ENCODE measurements at regions not wholly inside any gene's neighbourhood (a gene's known extent, or its start where the extent isn't known, plus 50 kb on each side); places are given as distances from the start of the nearest gene placed in this dataset. TPM values are rescaled to one million over a fixed set of nuclear protein-coding genes. Genes with fewer than 3 reads are reported as not detected.

Small RNA genes lying in the stretch of these regions (small RNA-seq; reads per million reads assigned to genes)
- gene AC092666.2 (ENCODE audit: low replicate concordance) = not detected

Measured in skin of body (tissue), 1 donor.